Esophagus muscularis mucosa (tissue), 4 donors: ENCODE measurements at regions not wholly inside any gene's neighbourhood (a gene's known extent, or its start where the extent isn't known, plus 50 kb on each side); places are given as distances from the start of the nearest gene placed in this dataset.

ENCODE experiments used
- DNase-seq: peaks from one replicate; pipeline ENCODE4 v3.0.0-alpha.2; 2017; ENCODE audit errors: extremely low spot score
- H3K27ac ChIP-seq, 4 donors: fragments of 200-600 bp; sonication (generic); replicated peaks in 1 of 4; 1 replicate in 3 of 4; 2 replicates in 1 of 4; pipeline ENCODE4 v1.5.1; 2016 to 2019; ENCODE audit warnings: mild to moderate bottlenecking in 1 of 4
- H3K27me3 ChIP-seq, 4 donors: fragments of 200-600 bp; sonication (generic); one replicate each; pipeline versions ENCODE4 v1.5.1 to v1.6.0; 2016 to 2019
- H3K36me3 ChIP-seq, 4 donors: fragments of 200-600 bp; sonication (generic); one replicate each; pipeline ENCODE4 v1.5.1; 2016 to 2019
- H3K4me1 ChIP-seq, 4 donors: fragments of 200-600 bp; sonication (generic); one replicate each; pipeline ENCODE4 v1.5.1; 2016 to 2019
- H3K4me3 ChIP-seq, 4 donors: fragments of 200-600 bp; sonication (generic); 1 replicate in 2 of 4; 2 replicates in 2 of 4; pipeline ENCODE4 v1.5.1; 2016 to 2019; ENCODE audit warnings: mild to moderate bottlenecking in 4 of 4, moderate library complexity in 1 of 4
- H3K9me3 ChIP-seq, 4 donors: fragments of 200-600 bp; sonication (generic); 1 replicate in 3 of 4; 2 replicates in 1 of 4; pipeline ENCODE4 v1.5.1; 2016 to 2019
- EP300 ChIP-seq: sonication (generic); formaldehyde crosslinking; IDR thresholded peaks from one replicate; pipeline ENCODE4 v1.6.1; 2017; ENCODE audit warnings: antibody characterized with exemption
- POLR2A ChIP-seq: fragments of 450-650 bp; IDR thresholded peaks from one replicate; pipeline ENCODE4 v1.6.1; 2017; ENCODE audit warnings: antibody characterized with exemption, moderate library complexity, mild to moderate bottlenecking, low read depth
- POLR2AphosphoS5 ChIP-seq, 2 donors: sonication (generic); formaldehyde crosslinking; IDR thresholded peaks; one replicate each; pipeline ENCODE4 v1.6.1; 2017; ENCODE audit warnings: antibody characterized with exemption in 2 of 2
- WGBS: methylation state at CpG from one replicate; pipeline ENCODE4 v1.1.5; 2018; 5-methylcytosine and 5-hydroxymethylcytosine counted together
- intact Hi-C: fragments of 100-400 bp; cut with DNase I; formaldehyde crosslinking; loops from one replicate; pipeline ENCODE4 v1.15.1; 2023
- TF ChIP-seq, protein P1 (sequence below), 3 experiments: fragments of 200-600 bp in 2 of 3; fragments of 450-650 bp in 1 of 3; sonication (generic) in 2 of 3; IDR thresholded peaks; one replicate each; pipeline ENCODE4 v1.5.1; 2017 to 2019; ENCODE audit warnings: antibody characterized with exemption in 3 of 3, mild to moderate bottlenecking in 2 of 3, moderate library complexity in 1 of 3

DNA sequence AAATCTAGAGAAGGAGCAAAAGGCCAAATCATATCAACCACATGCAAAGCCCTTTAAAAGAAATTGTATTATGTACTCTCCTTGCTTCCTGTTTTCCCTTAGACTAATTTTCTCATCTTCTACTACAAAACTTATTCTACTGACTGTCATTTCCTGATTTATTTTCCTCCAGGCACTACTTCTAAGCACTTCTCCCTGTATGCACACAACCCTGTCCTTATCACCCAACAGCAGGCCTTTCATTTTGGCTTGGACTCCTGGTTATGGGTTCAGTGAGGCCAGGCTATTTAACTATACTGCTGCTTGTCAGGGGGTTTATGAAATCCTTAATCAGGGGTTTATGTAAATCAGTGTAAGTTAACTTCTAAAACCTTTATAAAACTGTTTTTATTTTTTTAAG lies 205.1 kb upstream of the FAM98A start:
- Histone ChIP-seq H3K4me1 (no peaks in the 10 kb centered on the region), H3K9me3 (no peaks in the 10 kb centered on the region), H3K27me3 (no peaks in the 10 kb centered on the region), H3K36me3 (no peaks in the 10 kb centered on the region), H3K4me3 (no peak overlapping the region), H3K27ac (no peak overlapping the region)
- TF ChIP-seq EP300 (no peak), POLR2AphosphoS5 (IDR thresholded peaks at IDR 0.05) (no peak), POLR2A (no peak)
- TF ChIP-seq, protein P1, sequence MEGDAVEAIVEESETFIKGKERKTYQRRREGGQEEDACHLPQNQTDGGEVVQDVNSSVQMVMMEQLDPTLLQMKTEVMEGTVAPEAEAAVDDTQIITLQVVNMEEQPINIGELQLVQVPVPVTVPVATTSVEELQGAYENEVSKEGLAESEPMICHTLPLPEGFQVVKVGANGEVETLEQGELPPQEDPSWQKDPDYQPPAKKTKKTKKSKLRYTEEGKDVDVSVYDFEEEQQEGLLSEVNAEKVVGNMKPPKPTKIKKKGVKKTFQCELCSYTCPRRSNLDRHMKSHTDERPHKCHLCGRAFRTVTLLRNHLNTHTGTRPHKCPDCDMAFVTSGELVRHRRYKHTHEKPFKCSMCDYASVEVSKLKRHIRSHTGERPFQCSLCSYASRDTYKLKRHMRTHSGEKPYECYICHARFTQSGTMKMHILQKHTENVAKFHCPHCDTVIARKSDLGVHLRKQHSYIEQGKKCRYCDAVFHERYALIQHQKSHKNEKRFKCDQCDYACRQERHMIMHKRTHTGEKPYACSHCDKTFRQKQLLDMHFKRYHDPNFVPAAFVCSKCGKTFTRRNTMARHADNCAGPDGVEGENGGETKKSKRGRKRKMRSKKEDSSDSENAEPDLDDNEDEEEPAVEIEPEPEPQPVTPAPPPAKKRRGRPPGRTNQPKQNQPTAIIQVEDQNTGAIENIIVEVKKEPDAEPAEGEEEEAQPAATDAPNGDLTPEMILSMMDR (IDR thresholded peaks at IDR 0.05) = no peak
- intact Hi-C loops = no loop called here
- DNase-seq = no peak

DNA sequence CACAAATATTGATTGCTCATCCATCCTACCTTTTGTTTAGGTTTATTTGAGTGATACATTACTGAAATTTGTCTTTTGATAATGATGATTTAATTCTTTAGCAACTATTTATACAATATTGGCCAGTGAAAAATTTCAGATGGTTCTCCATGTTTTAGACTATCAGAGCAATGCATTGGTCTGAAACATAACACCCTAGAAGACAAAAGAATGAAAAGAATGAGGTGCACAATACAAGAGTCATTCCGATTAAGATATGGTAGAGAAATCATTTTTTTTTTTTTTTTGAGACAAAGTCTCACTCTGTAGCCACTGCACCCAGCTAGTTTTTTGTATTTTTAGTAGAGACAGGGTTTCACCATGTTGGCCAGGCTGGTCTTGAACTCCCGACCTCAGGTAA lies 197.4 kb upstream of the FAM98A start:
- Histone ChIP-seq H3K4me1 (no peaks in the 10 kb centered on the region), H3K27me3 (no peaks in the 10 kb centered on the region), H3K36me3 (no peaks in the 10 kb centered on the region), H3K27ac (no peak overlapping the region), H3K9me3 (no peaks in the 10 kb centered on the region), H3K4me3 (no peak overlapping the region)
- 90% methylated on average over 2 of the region's 2 CpGs for WGBS
- TF ChIP-seq, protein P1 (IDR thresholded peaks at IDR 0.05) = no peak
- no peak for TF ChIP-seq EP300
- no peak for TF ChIP-seq POLR2A
- TF ChIP-seq POLR2AphosphoS5 (IDR thresholded peaks at IDR 0.05) = no peak
- DNase-seq = no peak
- intact Hi-C loops = no loop called here

DNA sequence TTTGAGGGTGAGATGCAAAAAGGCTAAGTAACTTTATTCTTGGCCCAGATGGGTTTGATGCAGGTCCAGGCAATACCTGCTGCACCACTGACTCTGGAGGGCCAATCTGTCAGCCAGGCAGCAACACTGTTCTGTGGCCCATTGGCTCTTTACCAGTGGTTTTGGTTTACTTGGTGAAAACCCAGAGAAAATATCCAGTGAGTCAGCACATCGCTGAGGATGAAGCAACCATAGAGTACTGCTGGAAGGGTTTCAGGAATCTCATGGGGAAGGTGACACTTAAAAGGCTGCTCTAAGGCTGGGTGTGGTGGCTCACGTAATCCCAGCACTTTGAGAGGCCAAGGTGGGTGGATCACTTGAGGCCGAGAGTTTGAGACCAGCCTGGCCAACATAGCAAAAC lies 192.5 kb upstream of the FAM98A start:
- intact Hi-C loops = no loop called here
- Histone ChIP-seq H3K27me3 (no peaks in the 10 kb centered on the region), H3K27ac (no peak overlapping the region), H3K9me3 (no peaks in the 10 kb centered on the region), H3K4me1 (no peaks in the 10 kb centered on the region), H3K4me3 (no peak overlapping the region), H3K36me3 (no peaks in the 10 kb centered on the region)
- no peak for TF ChIP-seq POLR2A
- TF ChIP-seq, protein P1 (IDR thresholded peaks at IDR 0.05) = no peak
- no peak for TF ChIP-seq POLR2AphosphoS5 (IDR thresholded peaks at IDR 0.05)
- no peak for TF ChIP-seq EP300
- DNase-seq = no peak
- WGBS = 92% methylated on average over 3 of the region's 3 CpGs

DNA sequence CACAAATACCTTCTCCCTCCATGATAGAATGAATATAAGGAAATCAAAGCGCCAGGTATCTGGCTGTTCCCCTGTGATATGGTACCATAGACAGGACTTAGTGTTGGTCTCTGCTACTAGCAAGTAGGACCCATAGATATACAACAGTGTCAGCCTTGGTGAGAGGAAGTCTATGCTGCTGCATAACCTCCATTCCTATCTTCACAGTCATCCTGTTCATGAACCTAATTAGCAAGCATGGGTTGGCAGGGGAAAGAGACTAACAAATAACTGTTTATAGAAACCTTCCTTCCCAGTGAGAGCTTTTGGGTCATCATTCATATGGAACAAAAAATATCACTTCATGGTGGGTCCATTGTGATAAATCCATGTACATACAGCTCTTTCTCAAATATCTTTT lies 188.9 kb upstream of the FAM98A start:
- Histone ChIP-seq H3K4me3 (no peak overlapping the region), H3K9me3 (no peaks in the 10 kb centered on the region), H3K4me1 (no peaks in the 10 kb centered on the region), H3K36me3 (no peaks in the 10 kb centered on the region), H3K27me3 (no peaks in the 10 kb centered on the region), H3K27ac (no peak overlapping the region)
- DNase-seq = no peak
- intact Hi-C loops = no loop called here
- WGBS = 95% methylated on average over 1 of the region's 1 CpG
- TF ChIP-seq, protein P1 (IDR thresholded peaks at IDR 0.05) = no peak
- TF ChIP-seq POLR2A = no peak
- no peak for TF ChIP-seq EP300
- no peak for TF ChIP-seq POLR2AphosphoS5 (IDR thresholded peaks at IDR 0.05)

DNA sequence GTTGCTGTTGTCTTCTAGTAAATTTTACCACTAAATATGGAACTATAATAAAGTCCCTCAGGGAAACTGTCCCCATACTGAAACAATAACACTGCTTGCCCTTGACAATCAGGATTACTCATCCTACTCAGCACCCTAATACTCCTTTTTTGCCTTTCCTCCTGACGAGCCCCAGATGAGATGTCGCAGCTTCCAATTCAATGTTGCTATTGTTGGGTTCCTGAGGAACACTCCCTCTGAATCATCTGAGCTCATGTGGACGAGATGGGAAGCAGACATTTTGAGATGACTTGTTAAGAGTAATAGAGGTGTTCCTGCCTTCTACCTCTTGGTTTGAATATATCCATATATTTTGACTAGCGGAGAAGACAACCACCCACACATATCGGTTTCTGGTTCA lies 187.8 kb upstream of the FAM98A start:
- H3K4me1 ChIP-seq = no peaks in the 10 kb centered on the region
- TF ChIP-seq POLR2A = no peak
- TF ChIP-seq POLR2AphosphoS5 (IDR thresholded peaks at IDR 0.05) = no peak
- TF ChIP-seq, protein P1 (IDR thresholded peaks at IDR 0.05) = no peak
- TF ChIP-seq EP300 = no peak
- H3K4me3 ChIP-seq = no peak overlapping the region
- intact Hi-C loops = no loop called here
- no peaks in the 10 kb centered on the region for H3K9me3 ChIP-seq
- no peaks in the 10 kb centered on the region for H3K27me3 ChIP-seq
- H3K27ac ChIP-seq = no peak overlapping the region
- 81% methylated on average over 5 of the region's 5 CpGs for WGBS
- no peak for DNase-seq
- H3K36me3 ChIP-seq = no peaks in the 10 kb centered on the region
